C4-2B (cell line): ENCODE measurements at regions not wholly inside any gene's neighbourhood (a gene's known extent, or its start where the extent isn't known, plus 50 kb on each side); places are given as distances from the start of the nearest gene placed in this dataset.

Experiments used
- H3K27ac ChIP-seq: fragments of 450-650 bp; 2 replicates; pipeline ENCODE4 v1.5.1; 2017
- CTCF ChIP-seq: fragments of 450-650 bp; conservative IDR thresholded peaks from 2 replicates; pipeline ENCODE4 v1.5.1; 2017; ENCODE audit warnings: mild to moderate bottlenecking
- ZFX ChIP-seq: fragments of 450-650 bp; IDR thresholded peaks from 2 replicates; pipeline ENCODE4 v1.6.1; 2017

- TF ChIP-seq ZFX (no peak), CTCF (no peak)
- H3K27ac ChIP-seq, result no peak overlapping the region
Measured at GRCh38 chr5:82405618-82406204, 127.6 kb upstream of the RPS23 start.

GRCh38 chr5:82405161-82405560, 127.0 kb upstream of the RPS23 start:
- TF ChIP-seq ZFX (no peak), CTCF (no peak)
- H3K27ac ChIP-seq, result no peak overlapping the region

- no peak for TF ChIP-seq CTCF
- TF ChIP-seq ZFX, result no peak
- H3K27ac ChIP-seq, result no peak overlapping the region
Measured at GRCh38 chr5:82404382-82404945, 126.3 kb upstream of the RPS23 start.

- H3K27ac ChIP-seq, result no peak overlapping the region
- TF ChIP-seq ZFX, result no peak
- no peak for TF ChIP-seq CTCF
Measured at GRCh38 chr5:82403724-82404123, 125.6 kb upstream of the RPS23 start.

- no peak overlapping the region for H3K27ac ChIP-seq
- TF ChIP-seq CTCF (no peak), ZFX (no peak)
Measured at GRCh38 chr5:82403026-82403425, 124.9 kb upstream of the RPS23 start.

- H3K27ac ChIP-seq, result no peak overlapping the region
Measured at GRCh38 chr5:82399111-82399510, 121.0 kb upstream of the RPS23 start.

More at GRCh38 chr5:82399111-82399510, 121.0 kb upstream of the RPS23 start:
- TF ChIP-seq CTCF, result no peak
